GM11168 (cell line): ENCODE measurements at regions not wholly inside any gene's neighbourhood (a gene's known extent, or its start where the extent isn't known, plus 50 kb on each side); places are given as distances from the start of the nearest gene placed in this dataset.

Source experiments
- in situ Hi-C: fragments of 300-500 bp; cut with MboI; formaldehyde crosslinking; loops from one replicate; pipeline ENCODE4 v1.12.0; 2022; ENCODE audit warnings: low sequenced_read_pairs; ENCODE audit not compliant: unreplicated experiment

- in situ Hi-C loops: loop anchor here (25.0 kb wide), 1 partner anchor 416 kb away; the partner anchor contains the start of gene ENC1
Measured at GRCh38 chr5:74221413-74221812, 419.1 kb downstream of the ENC1 start.

GRCh38 chr5:74216012-74216411 is 424.5 kb downstream of the ENC1 start:
- in situ Hi-C loops: loop anchor here (25.0 kb wide), 1 partner anchor 421 kb away; the partner anchor contains the start of gene ENC1

GRCh38 chr5:74212336-74212735 is 428.2 kb downstream of the ENC1 start:
- in situ Hi-C loops: loop anchor here (25.0 kb wide), 1 partner anchor 425 kb away; the partner anchor contains the start of gene ENC1

- in situ Hi-C loops: loop anchor here (25.0 kb wide), 1 partner anchor 428 kb away; the partner anchor contains the start of gene ENC1
Measured at GRCh38 chr5:74209571-74209970, 431.0 kb downstream of the ENC1 start.

- in situ Hi-C loops: loop anchor here (25.0 kb wide), 1 partner anchor 430 kb away; the partner anchor contains the start of gene ENC1
Measured at GRCh38 chr5:74206579-74207550, 433.7 kb downstream of the ENC1 start.

- in situ Hi-C loops: loop anchor here (25.0 kb wide), 1 partner anchor 431 kb away; the partner anchor contains the start of gene ENC1
Measured at GRCh38 chr5:74205767-74206578, 434.6 kb downstream of the ENC1 start.

GRCh38 chr5:74201334-74202081 is 439.0 kb downstream of the ENC1 start:
- in situ Hi-C loops: loop anchor here (25.0 kb wide), 1 partner anchor 436 kb away; the partner anchor contains the start of gene ENC1

- in situ Hi-C loops: loop anchor here (25.0 kb wide), 1 partner anchor 437 kb away; the partner anchor contains the start of gene ENC1
Measured at GRCh38 chr5:74200560-74200959, 440.0 kb downstream of the ENC1 start.

- in situ Hi-C loops: loop anchor here (25.0 kb wide), 1 partner anchor 438 kb away; the partner anchor contains the start of gene ENC1
Measured at GRCh38 chr5:74199436-74200210, 440.9 kb downstream of the ENC1 start.

- in situ Hi-C loops: no loop called here
Measured at GRCh38 chr5:74199005-74199404, 441.5 kb downstream of the ENC1 start.

GRCh38 chr5:74198156-74198555 is 442.4 kb downstream of the ENC1 start:
- in situ Hi-C loops: no loop called here

GRCh38 chr5:74196233-74196632 is 444.3 kb downstream of the ENC1 start:
- in situ Hi-C loops: no loop called here

GRCh38 chr5:74194196-74194595 is 446.3 kb downstream of the ENC1 start:
- in situ Hi-C loops: no loop called here

- in situ Hi-C loops: no loop called here
Measured at GRCh38 chr5:74192606-74193299, 447.8 kb downstream of the ENC1 start.

- in situ Hi-C loops: no loop called here
Measured at GRCh38 chr5:74188351-74189105, 452.0 kb downstream of the ENC1 start.

GRCh38 chr5:74187757-74188156 is 452.8 kb downstream of the ENC1 start:
- in situ Hi-C loops: no loop called here
